Adrenal gland (tissue), 9 donors: ENCODE measurements at regions not wholly inside any gene's neighbourhood (a gene's known extent, or its start where the extent isn't known, plus 50 kb on each side); places are given as distances from the start of the nearest gene placed in this dataset.

Experiments
- DNase-seq, 7 donors: peaks; one replicate each; pipeline ENCODE4 v3.0.0-alpha.2; 2019 to 2020
- H3K27ac ChIP-seq, 5 donors: fragments of 200-600 bp; sonication (generic) in 4 of 5; 1 replicate in 3 of 5; 2 replicates in 2 of 5; pipeline versions ENCODE4 v1.5.1 to v1.8.0; 2016 to 2020; ENCODE audit warnings: mild to moderate bottlenecking in 1 of 5
- H3K27me3 ChIP-seq: fragments of 200-600 bp; 2 replicates; pipeline ENCODE4 v1.8.0; 2021
- H3K36me3 ChIP-seq, 2 donors: fragments of 200-600 bp; replicated peaks in 1 of 2; 1 replicate in 1 of 2; 2 replicates in 1 of 2; pipeline versions ENCODE4 v1.5.1 to v1.8.0; 2018 to 2022
- H3K4me1 ChIP-seq, 2 donors: fragments of 200-600 bp; replicated peaks in 1 of 2; 1 replicate in 1 of 2; 2 replicates in 1 of 2; pipeline versions ENCODE4 v1.5.1 to v1.8.0; 2018 to 2021
- H3K4me3 ChIP-seq, 4 donors: fragments of 200-600 bp; sonication (generic) in 3 of 4; one replicate each; pipeline ENCODE4 v1.5.1; 2016 to 2018
- H3K9me3 ChIP-seq, 3 donors: fragments of 200-600 bp; sonication (generic) in 1 of 3; replicated peaks in 1 of 3; 1 replicate in 2 of 3; 2 replicates in 1 of 3; pipeline versions ENCODE4 v1.5.1 to v1.8.0; 2016 to 2021
- POLR2A ChIP-seq, 2 donors: fragments of 450-650 bp; IDR thresholded peaks; one replicate each; pipeline ENCODE4 v1.6.1; 2017; ENCODE audit warnings: antibody characterized with exemption in 2 of 2, mild to moderate bottlenecking in 2 of 2, moderate library complexity in 1 of 2
- WGBS, 4 donors: extraction: QIAGEN DNeasy Blood & Tissue Kit in 2 of 4; methylation state at CpG; one replicate each; pipeline versions ENCODE4 v1.1.5 to v1.1.7; 2013 to 2017; 5-methylcytosine and 5-hydroxymethylcytosine counted together
- intact Hi-C, 2 donors: fragments of 100-400 bp; cut with DNase I; formaldehyde crosslinking; loops; one replicate each; pipeline versions ENCODE4 v1.14.1 to v1.15.0; 2022 to 2023
- TF ChIP-seq, protein P1 (sequence below), 6 experiments: fragments of 450-650 bp in 4 of 6; fragments of 200-600 bp in 2 of 6; sonication (generic) in 1 of 6; IDR thresholded peaks; 1 replicate in 5 of 6; 2 replicates in 1 of 6; pipeline versions ENCODE4 v1.5.1 to v1.8.0; 2016 to 2021; ENCODE audit warnings: antibody characterized with exemption in 6 of 6, mild to moderate bottlenecking in 2 of 6, moderate library complexity in 1 of 6
- donor health status: healthy with polysubstance abuse.
- donor health status: Bipolar disorder and iron deficiency.
- donor health status: DM: yes; HTN: yes; CAD: no.
- donor health status: DM: no; HTN: no; CAD: no.
- donor health status: DM: no; HTN: no; CAD: no.

DNA sequence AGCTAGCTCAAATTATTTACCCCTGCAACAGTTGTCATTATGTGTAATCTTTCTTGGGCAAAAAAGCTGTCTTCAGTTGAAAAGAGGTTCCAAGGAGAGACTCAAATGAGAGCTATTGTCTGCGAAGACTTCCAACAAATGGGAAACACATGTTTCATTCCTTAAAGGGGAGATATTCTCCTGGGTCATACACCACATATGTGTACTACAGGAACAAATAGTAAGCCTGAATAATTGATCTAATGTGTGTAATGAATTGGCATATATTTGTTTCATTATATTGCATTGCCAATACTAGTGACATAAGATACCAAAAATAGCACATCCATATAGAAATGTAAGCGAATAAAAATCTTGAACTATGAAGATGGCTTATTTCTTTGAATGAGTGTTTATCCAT is 950.9 kb upstream of the NDST4 start:
- Histone ChIP-seq H3K36me3 (no peaks in the 10 kb centered on the region), H3K27me3 (no peaks in the 10 kb centered on the region), H3K4me3 (no peak overlapping the region), H3K27ac (no peak overlapping the region), H3K9me3 (no peaks in the 10 kb centered on the region), H3K4me1 (no peaks in the 10 kb centered on the region)
- TF ChIP-seq, protein P1, sequence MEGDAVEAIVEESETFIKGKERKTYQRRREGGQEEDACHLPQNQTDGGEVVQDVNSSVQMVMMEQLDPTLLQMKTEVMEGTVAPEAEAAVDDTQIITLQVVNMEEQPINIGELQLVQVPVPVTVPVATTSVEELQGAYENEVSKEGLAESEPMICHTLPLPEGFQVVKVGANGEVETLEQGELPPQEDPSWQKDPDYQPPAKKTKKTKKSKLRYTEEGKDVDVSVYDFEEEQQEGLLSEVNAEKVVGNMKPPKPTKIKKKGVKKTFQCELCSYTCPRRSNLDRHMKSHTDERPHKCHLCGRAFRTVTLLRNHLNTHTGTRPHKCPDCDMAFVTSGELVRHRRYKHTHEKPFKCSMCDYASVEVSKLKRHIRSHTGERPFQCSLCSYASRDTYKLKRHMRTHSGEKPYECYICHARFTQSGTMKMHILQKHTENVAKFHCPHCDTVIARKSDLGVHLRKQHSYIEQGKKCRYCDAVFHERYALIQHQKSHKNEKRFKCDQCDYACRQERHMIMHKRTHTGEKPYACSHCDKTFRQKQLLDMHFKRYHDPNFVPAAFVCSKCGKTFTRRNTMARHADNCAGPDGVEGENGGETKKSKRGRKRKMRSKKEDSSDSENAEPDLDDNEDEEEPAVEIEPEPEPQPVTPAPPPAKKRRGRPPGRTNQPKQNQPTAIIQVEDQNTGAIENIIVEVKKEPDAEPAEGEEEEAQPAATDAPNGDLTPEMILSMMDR (IDR thresholded peaks at IDR 0.05): no peak
- TF ChIP-seq POLR2A (IDR thresholded peaks at IDR 0.05): no peak
- WGBS, 4 donors: 82 to 90% (median 86%) methylated on average over 2 of the region's 2 CpGs
- intact Hi-C loops: no loop called here
- DNase-seq: no peak

DNA sequence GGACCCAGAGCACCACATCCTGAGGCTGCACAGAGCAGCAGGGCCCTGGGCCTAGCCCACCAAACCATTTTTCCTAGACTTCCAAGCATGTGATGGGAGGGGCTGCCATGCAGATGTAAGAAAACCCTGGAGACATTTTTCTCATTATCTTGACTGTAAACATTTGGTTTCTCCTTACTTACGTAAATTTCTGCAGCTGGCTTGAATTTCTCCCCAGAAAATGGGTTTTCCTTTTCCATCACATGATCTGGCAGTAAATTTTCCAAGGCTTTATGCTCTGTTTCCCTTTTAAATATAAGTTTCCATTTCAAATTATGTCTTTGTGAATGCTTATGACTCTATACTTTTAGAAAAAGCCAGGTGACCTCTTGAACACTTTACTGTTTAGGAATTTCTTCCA is 945.9 kb upstream of the NDST4 start:
- 66 to 73% (median 69%) methylated on average over 1 of the region's 1 CpG for WGBS, 4 donors
- no peak for DNase-seq
- intact Hi-C loops: no loop called here

DNA sequence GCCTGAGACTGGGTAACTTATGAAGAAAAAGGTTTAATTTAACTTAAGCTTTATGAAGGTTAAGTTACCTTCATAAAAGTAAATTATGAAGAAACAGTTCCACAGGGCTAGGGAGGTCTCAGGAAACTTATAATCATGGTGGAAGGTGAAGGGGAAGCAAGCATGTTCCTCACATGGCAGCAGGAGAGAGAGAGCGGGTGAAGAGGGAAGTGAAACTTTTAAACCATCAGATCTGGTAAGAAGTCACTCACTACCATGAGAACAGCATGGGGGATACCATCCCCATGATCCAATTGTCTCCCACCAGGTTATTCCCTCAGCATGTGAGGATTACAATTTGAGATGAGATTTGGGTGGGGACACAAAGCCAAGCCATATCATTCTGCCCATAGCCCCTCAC is 944.7 kb upstream of the NDST4 start:
- no peak for DNase-seq
- whole genome bisulfite sequencing, 4 donors: 62 to 72% (median 68%) methylated on average over 1 of the region's 1 CpG
- H3K36me3 ChIP-seq: no peaks in the 10 kb centered on the region
- no peak for TF ChIP-seq POLR2A (IDR thresholded peaks at IDR 0.05)
- intact Hi-C loops: no loop called here
- no peaks in the 10 kb centered on the region for H3K4me1 ChIP-seq
- H3K27me3 ChIP-seq: no peaks in the 10 kb centered on the region
- no peaks in the 10 kb centered on the region for H3K9me3 ChIP-seq
- H3K27ac ChIP-seq: no peak overlapping the region
- H3K4me3 ChIP-seq: no peak overlapping the region

More for the DNA sequence above, 945.9 kb upstream of the NDST4 start:
- Histone ChIP-seq H3K27me3 (no peaks in the 10 kb centered on the region), H3K36me3 (no peaks in the 10 kb centered on the region), H3K4me1 (no peaks in the 10 kb centered on the region), H3K27ac (no peak overlapping the region), H3K9me3 (no peaks in the 10 kb centered on the region), H3K4me3 (no peak overlapping the region)
- no peak for TF ChIP-seq POLR2A (IDR thresholded peaks at IDR 0.05)
- TF ChIP-seq, protein P1 (IDR thresholded peaks at IDR 0.05): no peak

DNA sequence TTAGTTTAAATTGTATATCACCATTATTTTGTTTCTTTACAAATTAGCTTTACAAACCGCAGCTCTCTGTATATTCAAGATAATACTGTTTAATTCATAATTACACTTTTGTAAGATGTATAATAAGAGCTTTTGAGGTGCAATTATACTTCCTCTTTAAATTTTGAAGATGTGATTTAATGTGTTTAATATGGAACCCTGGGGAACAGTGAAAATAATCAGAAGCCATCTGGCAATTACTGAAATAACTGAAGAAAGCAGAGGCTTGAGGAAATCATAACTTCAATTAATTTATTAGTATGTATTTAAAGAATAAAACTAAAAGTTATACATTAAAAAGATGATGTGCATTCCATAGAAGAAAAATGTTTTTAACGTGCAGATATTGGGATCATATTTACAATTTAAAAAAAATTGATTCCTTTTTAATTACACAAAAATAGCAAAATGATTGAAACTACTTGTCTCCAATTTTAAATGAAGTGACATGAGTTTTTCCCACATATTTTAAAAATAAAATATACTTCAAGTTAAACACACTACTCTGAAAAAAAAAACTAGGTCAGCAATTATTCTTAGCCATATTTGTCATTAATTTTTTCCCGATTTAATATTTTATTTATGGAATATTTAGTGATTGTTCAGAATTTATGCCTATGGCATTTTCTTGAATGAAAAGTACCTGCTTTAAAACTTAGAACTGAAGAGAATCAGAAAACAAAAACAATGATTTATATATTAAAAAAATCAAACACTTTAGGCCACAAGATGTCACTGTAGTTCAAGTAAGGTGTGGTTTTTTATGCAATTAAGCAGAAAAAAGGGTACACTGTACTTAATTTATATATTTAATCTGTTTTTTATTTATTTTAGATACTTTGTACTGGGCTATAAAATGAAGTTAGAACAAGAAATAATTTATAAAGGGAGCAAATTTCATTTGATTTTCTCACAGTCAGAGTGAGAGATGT is 942.7 kb upstream of the NDST4 start:
- no peaks in the 10 kb centered on the region for H3K27me3 ChIP-seq
- H3K27ac ChIP-seq: no peak overlapping the region
- H3K36me3 ChIP-seq: no peaks in the 10 kb centered on the region
- no peak overlapping the region for H3K4me3 ChIP-seq
- H3K9me3 ChIP-seq: no peaks in the 10 kb centered on the region
- no peak for TF ChIP-seq POLR2A (IDR thresholded peaks at IDR 0.05)
- TF ChIP-seq, protein P1 (IDR thresholded peaks at IDR 0.05): no peak
- DNase-seq: no peak
- 50 to 59% (median 54%) methylated on average over 3 of the region's 3 CpGs for WGBS, 4 donors
- no peaks in the 10 kb centered on the region for H3K4me1 ChIP-seq
- intact Hi-C loops: no loop called here

DNA sequence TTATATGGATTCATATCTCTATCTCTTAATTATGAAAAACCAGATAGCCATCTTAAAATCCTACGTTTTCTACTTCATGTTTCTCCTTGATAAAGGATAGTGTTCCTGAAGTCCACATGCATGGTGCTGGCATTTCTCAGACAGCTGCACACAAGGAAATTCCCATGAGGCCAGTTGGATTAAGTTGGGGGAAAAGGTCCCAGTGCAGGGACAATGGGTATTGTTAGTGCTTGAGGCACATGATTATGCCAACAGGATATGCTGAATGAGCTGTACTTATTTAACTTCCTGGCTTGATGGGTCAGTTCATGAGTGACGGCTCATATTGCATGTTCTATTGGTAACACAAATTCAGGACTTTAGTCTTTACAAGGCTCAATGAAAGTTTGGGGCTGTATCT is 913.9 kb upstream of the NDST4 start:
- no peaks in the 10 kb centered on the region for H3K36me3 ChIP-seq
- no peak for DNase-seq
- TF ChIP-seq POLR2A (IDR thresholded peaks at IDR 0.05): no peak
- TF ChIP-seq, protein P1 (IDR thresholded peaks at IDR 0.05): no peak
- no peaks in the 10 kb centered on the region for H3K27me3 ChIP-seq
- WGBS, 4 donors: 45 to 63% (median 57%) methylated on average over 2 of the region's 2 CpGs
- intact Hi-C loops: no loop called here
- H3K4me1 ChIP-seq: no peaks in the 10 kb centered on the region
- no peaks in the 10 kb centered on the region for H3K9me3 ChIP-seq
- H3K27ac ChIP-seq: no peak overlapping the region
- H3K4me3 ChIP-seq: no peak overlapping the region
